GM12878 (cell line): ENCODE measurements at regions not wholly inside any gene's neighbourhood (a gene's known extent, or its start where the extent isn't known, plus 50 kb on each side); places are given as distances from the start of the nearest gene placed in this dataset.

Source experiments
- ATF7 ChIP-seq: fragments of 450-650 bp; IDR thresholded peaks from 2 replicates; pipeline ENCODE4 v1.6.1; 2016; ENCODE audit warnings: low read depth, mild to moderate bottlenecking
- BACH1 ChIP-seq: fragments of 450-650 bp; IDR thresholded peaks from 2 replicates; pipeline ENCODE4 v1.6.1; 2017; ENCODE audit warnings: mild to moderate bottlenecking, borderline replicate concordance
- BCL3 ChIP-seq: IDR thresholded peaks from 2 replicates; pipeline ENCODE4 v1.6.1; 2011; ENCODE audit warnings: borderline replicate concordance, low read depth, mild to moderate bottlenecking, moderate library complexity, low read length; ENCODE audit not compliant: insufficient read depth, poor library complexity, severe bottlenecking
- BMI1 ChIP-seq: fragments of 450-650 bp; IDR thresholded peaks from 2 replicates; pipeline ENCODE4 v1.6.1; 2016; ENCODE audit warnings: mild to moderate bottlenecking, moderate library complexity, borderline replicate concordance
- CREB1 ChIP-seq: IDR thresholded peaks from 2 replicates; pipeline ENCODE4 v1.6.1; 2012; ENCODE audit warnings: low read depth, mild to moderate bottlenecking, inconsistent platforms
- DPF2 ChIP-seq: fragments of 450-650 bp; IDR thresholded peaks from 2 replicates; pipeline ENCODE4 v1.6.1; 2017; ENCODE audit warnings: mild to moderate bottlenecking
- E4F1 ChIP-seq: fragments of 450-650 bp; IDR thresholded peaks from 2 replicates; pipeline ENCODE4 v1.6.1; 2018; ENCODE audit warnings: borderline replicate concordance, mild to moderate bottlenecking; ENCODE audit not compliant: partially characterized antibody
- GATAD2B ChIP-seq: fragments of 450-650 bp; conservative IDR thresholded peaks from 2 replicates; pipeline ENCODE4 v1.6.1; 2017; ENCODE audit warnings: low read depth, mild to moderate bottlenecking, moderate library complexity
- HDAC2 ChIP-seq: fragments of 200-600 bp; sonication (generic); IDR thresholded peaks from 2 replicates; pipeline ENCODE4 v1.6.1; 2017
- IRF4 ChIP-seq: IDR thresholded peaks from 2 replicates; pipeline ENCODE4 v1.6.1; 2011; ENCODE audit warnings: low read depth, low read length
- NR2F1 ChIP-seq: fragments of 450-650 bp; conservative IDR thresholded peaks from 2 replicates; pipeline ENCODE4 v1.6.1; 2017; ENCODE audit warnings: mild to moderate bottlenecking
- PKNOX1 ChIP-seq: fragments of 450-650 bp; IDR thresholded peaks from 2 replicates; pipeline ENCODE4 v1.6.1; 2016; ENCODE audit warnings: mild to moderate bottlenecking
- RELA ChIP-seq: fragments of 450-650 bp; IDR thresholded peaks from 2 replicates; pipeline ENCODE4 v1.8.0; 2014; ENCODE audit warnings: borderline replicate concordance; ENCODE audit not compliant: partially characterized antibody
- RELB ChIP-seq: fragments of 450-650 bp; IDR thresholded peaks from 2 replicates; pipeline ENCODE4 v1.6.1; 2017; ENCODE audit warnings: low read depth, mild to moderate bottlenecking, moderate library complexity
- SKIL ChIP-seq: fragments of 450-650 bp; IDR thresholded peaks from 2 replicates; pipeline ENCODE4 v1.6.1; 2017; ENCODE audit warnings: mild to moderate bottlenecking, low read depth, inconsistent platforms; ENCODE audit not compliant: poor library complexity, severe bottlenecking
- SUPT20H ChIP-seq: IDR thresholded peaks from 2 replicates; pipeline ENCODE4 v1.6.1; 2011; ENCODE audit warnings: low read depth, mild to moderate bottlenecking, low read length, moderate library complexity, borderline replicate concordance; ENCODE audit not compliant: control insufficient read depth
- ZSCAN29 ChIP-seq: fragments of 450-650 bp; IDR thresholded peaks from 2 replicates; pipeline ENCODE4 v1.6.1; 2017; ENCODE audit warnings: mild to moderate bottlenecking, moderate library complexity
- ZZZ3 ChIP-seq: IDR thresholded peaks from 2 replicates; pipeline ENCODE4 v1.6.1; 2011; ENCODE audit warnings: low read depth; ENCODE audit not compliant: control insufficient read depth, insufficient read length

- TF ChIP-seq GATAD2B (peak; percentile 49; the same call in 1 of the 2 replicates), BACH1 (0 out of 2 replicates have a peak, but pooled peaks have one; percentile 56), ATF7 (peak; percentile 57), ZZZ3 (no peak), DPF2 (peak; percentile 95), PKNOX1 (peak; percentile 9; the same call in 1 of the 2 replicates), E4F1 (no peak), HDAC2 (no peak), ZSCAN29 (no peak), RELB (peak; percentile 91), BCL3 (peak; percentile 55), BMI1 (peak; percentile 43; the same call in 1 of the 2 replicates), NR2F1 (no peak), RELA (peak; percentile 46), IRF4 (peak; percentile 73), SKIL (peak; percentile 54), SUPT20H (no peak), CREB1 (0 out of 2 replicates have a peak, but pooled peaks have one; percentile 59)
Observed at GRCh38 chr12:24172031-24172772, 222.7 kb upstream of the SOX5 start (continued).
